Esophagus squamous epithelium (tissue), 5 donors: ENCODE measurements at regions not wholly inside any gene's neighbourhood (a gene's known extent, or its start where the extent isn't known, plus 50 kb on each side); places are given as distances from the start of the nearest gene placed in this dataset.

ENCODE experiments used
- DNase-seq: peaks from one replicate; lab custom pipeline; 2025; lab: John Stamatoyannopoulos, UW
- H3K27ac ChIP-seq, 4 donors: fragments of 200-600 bp; sonication (generic); one replicate each; pipeline ENCODE4 v1.5.1; 2016 to 2019; ENCODE audit warnings: mild to moderate bottlenecking in 1 of 4
- H3K27me3 ChIP-seq, 4 donors: fragments of 200-600 bp; sonication (generic); 1 replicate in 3 of 4; 2 replicates in 1 of 4; pipeline versions ENCODE4 v1.5.1 to v1.6.0; 2017 to 2021; ENCODE audit warnings: antibody characterized with exemption in 1 of 4
- H3K36me3 ChIP-seq, 3 donors: fragments of 200-600 bp; sonication (generic); one replicate each; pipeline ENCODE4 v1.5.1; 2016 to 2019
- H3K4me1 ChIP-seq, 3 donors: fragments of 200-600 bp; sonication (generic); one replicate each; pipeline ENCODE4 v1.5.1; 2017 to 2019
- H3K4me3 ChIP-seq, 4 donors: fragments of 200-600 bp; sonication (generic); 1 replicate in 3 of 4; 2 replicates in 1 of 4; pipeline ENCODE4 v1.5.1; 2016 to 2019; ENCODE audit warnings: mild to moderate bottlenecking in 2 of 4, moderate library complexity in 1 of 4
- H3K9me3 ChIP-seq, 3 donors: fragments of 200-600 bp; sonication (generic); one replicate each; pipeline ENCODE4 v1.5.1; 2016 to 2019
- CTCF ChIP-seq, 6 experiments: fragments of 450-650 bp in 4 of 6; fragments of 200-600 bp in 2 of 6; sonication (generic) in 2 of 6; IDR thresholded peaks; one replicate each; pipeline ENCODE4 v1.5.1; 2016 to 2019; ENCODE audit warnings: antibody characterized with exemption in 6 of 6, mild to moderate bottlenecking in 4 of 6, moderate library complexity in 4 of 6
- POLR2A ChIP-seq, 4 donors: fragments of 450-650 bp; IDR thresholded peaks; one replicate each; pipeline ENCODE4 v1.6.1; 2017; ENCODE audit warnings: antibody characterized with exemption in 4 of 4, mild to moderate bottlenecking in 4 of 4, moderate library complexity in 3 of 4
- WGBS, 2 donors: methylation state at CpG; one replicate each; pipeline ENCODE4 v1.1.5; 2018; 5-methylcytosine and 5-hydroxymethylcytosine counted together
- intact Hi-C: fragments of 100-400 bp; cut with DNase I; formaldehyde crosslinking; loops from one replicate; pipeline ENCODE4 v1.15.0; 2022
- donor health status: DM: yes; HTN: yes; CAD: no.

DNA sequence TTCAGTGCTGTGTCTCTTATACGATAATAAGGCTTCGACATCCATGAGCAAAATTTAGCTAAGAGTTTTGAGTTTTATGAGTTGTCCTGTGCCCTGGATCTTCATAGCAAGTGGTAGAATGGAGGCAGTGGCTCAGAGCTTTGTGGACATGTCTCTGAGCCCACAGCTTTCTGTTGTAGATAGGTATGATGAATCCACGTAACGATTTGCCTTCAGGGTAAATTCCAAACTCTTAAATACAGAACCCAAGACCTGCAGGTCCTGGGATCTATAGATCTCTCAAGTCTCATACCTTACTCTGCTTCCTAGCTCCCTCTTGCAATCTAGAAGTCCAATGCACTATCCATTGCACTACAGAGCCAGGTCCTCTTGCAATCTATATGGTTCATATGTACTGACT, 59.5 kb upstream of the TLE4 start:
- DNase-seq: no peak
- intact Hi-C loops: no loop called here
- no peaks in the 10 kb centered on the region for H3K36me3 ChIP-seq
- no peak overlapping the region for H3K4me3 ChIP-seq
- TF ChIP-seq CTCF (IDR thresholded peaks at IDR 0.05) (no peak), POLR2A (IDR thresholded peaks at IDR 0.05) (no peak)
- no peak overlapping the region for H3K27ac ChIP-seq
- no peaks in the 10 kb centered on the region for H3K9me3 ChIP-seq
- no peaks in the 10 kb centered on the region for H3K27me3 ChIP-seq
- H3K4me1 ChIP-seq: no peaks in the 10 kb centered on the region
- WGBS, 2 donors: 69 to 81% methylated on average over 4 of the region's 4 CpGs
